SK-N-MC (cell line): ENCODE measurements at regions not wholly inside any gene's neighbourhood (a gene's known extent, or its start where the extent isn't known, plus 50 kb on each side); places are given as distances from the start of the nearest gene placed in this dataset.

ENCODE experiments used
- EZH2 ChIP-seq: fragments of 200-600 bp; sonication (generic); IDR thresholded peaks from one replicate; pipeline ENCODE4 v1.6.1; 2017; ENCODE audit warnings: antibody characterized with exemption
- POLR2AphosphoS5 ChIP-seq: IDR thresholded peaks from 2 replicates; pipeline ENCODE4 v1.6.1; 2012; ENCODE audit warnings: mild to moderate bottlenecking, low read depth, low read length, borderline replicate concordance

- TF ChIP-seq POLR2AphosphoS5 (no peak), EZH2 (no peak)
These were observed 171.6 kb upstream of the PIEZO2 start for GRCh38 chr18:11320986-11321385.
